H9 (cell line): ENCODE measurements at regions not wholly inside any gene's neighbourhood (a gene's known extent, or its start where the extent isn't known, plus 50 kb on each side); places are given as distances from the start of the nearest gene placed in this dataset.

ENCODE experiments used
- DNase-seq: peaks from one replicate; pipeline ENCODE4 v3.0.0-alpha.2; 2017
- H2AFZ ChIP-seq: one replicate; pipeline ENCODE4 v1.6.1; 2013; ENCODE audit warnings: mild to moderate bottlenecking, low read length, control low read depth, moderate library complexity
- H2AK5ac ChIP-seq: 2 replicates; pipeline ENCODE4 v1.6.1; 2013; ENCODE audit warnings: low read length, control low read depth, mixed read lengths; ENCODE audit not compliant: insufficient read length
- H2BK120ac ChIP-seq: one replicate; pipeline ENCODE4 v1.6.1; 2013; ENCODE audit warnings: low read depth, mild to moderate bottlenecking, low read length, control low read depth, inconsistent platforms; ENCODE audit not compliant: poor library complexity, severe bottlenecking
- H2BK12ac ChIP-seq: 2 replicates; pipeline ENCODE4 v1.6.1; 2013; ENCODE audit warnings: low read length, control low read depth, mixed read lengths, low read depth; ENCODE audit not compliant: insufficient read length
- H2BK15ac ChIP-seq: 2 replicates; pipeline ENCODE4 v1.6.1; 2013; ENCODE audit warnings: low read depth, low read length, control low read depth
- H2BK20ac ChIP-seq: one replicate; pipeline ENCODE4 v1.6.1; 2013; ENCODE audit warnings: low read depth, mild to moderate bottlenecking, low read length, control low read depth, inconsistent platforms; ENCODE audit not compliant: poor library complexity, severe bottlenecking
- H2BK5ac ChIP-seq: 2 replicates; pipeline ENCODE4 v1.6.1; 2013; ENCODE audit warnings: low read length, control low read depth, mixed read lengths; ENCODE audit not compliant: insufficient read length
- H3K14ac ChIP-seq: 2 replicates; pipeline ENCODE4 v1.6.1; 2013; ENCODE audit warnings: low read length, control low read depth; ENCODE audit not compliant: insufficient read depth
- H3K18ac ChIP-seq: 2 replicates; pipeline ENCODE4 v1.6.1; 2013; ENCODE audit warnings: low read depth, mild to moderate bottlenecking, mixed read lengths, low read length, control low read depth; ENCODE audit not compliant: insufficient read length
- H3K23ac ChIP-seq: 2 replicates; pipeline ENCODE4 v1.6.1; 2013; ENCODE audit warnings: low read length, control low read depth, mixed read lengths, low read depth; ENCODE audit not compliant: insufficient read length
- H3K23me2 ChIP-seq: 2 replicates; pipeline ENCODE4 v1.6.1; 2013; ENCODE audit warnings: low read depth, mild to moderate bottlenecking, mixed read lengths, low read length, control low read depth; ENCODE audit not compliant: insufficient read length, poor library complexity, severe bottlenecking
- H3K27ac ChIP-seq: 2 replicates; pipeline ENCODE4 v1.5.1; 2013; ENCODE audit warnings: low read length, control low read depth, mixed read lengths, low read depth; ENCODE audit not compliant: insufficient read length
- H3K27me3 ChIP-seq: 2 replicates; pipeline ENCODE4 v1.6.1; 2013; ENCODE audit warnings: low read length, control low read depth, inconsistent platforms; ENCODE audit not compliant: insufficient read depth
- H3K4ac ChIP-seq: 2 replicates; pipeline ENCODE4 v1.6.1; 2013; ENCODE audit warnings: low read depth, mild to moderate bottlenecking, control low read depth, inconsistent platforms, low read length, moderate library complexity
- H3K4me1 ChIP-seq: 2 replicates; pipeline ENCODE4 v1.6.1; 2013; ENCODE audit warnings: low read length, control low read depth, inconsistent platforms; ENCODE audit not compliant: insufficient read depth
- H3K4me2 ChIP-seq: 2 replicates; pipeline ENCODE4 v1.6.1; 2013; ENCODE audit warnings: low read length, control low read depth, mixed read lengths; ENCODE audit not compliant: insufficient read length, insufficient read depth
- H3K56ac ChIP-seq: 2 replicates; pipeline ENCODE4 v1.6.1; 2013; ENCODE audit warnings: low read depth, mild to moderate bottlenecking, mixed read lengths, low read length, control low read depth; ENCODE audit not compliant: insufficient read length
- H3K79me1 ChIP-seq: 2 replicates; pipeline ENCODE4 v1.6.1; 2013; ENCODE audit warnings: low read depth, mild to moderate bottlenecking, moderate library complexity, low read length, control low read depth, inconsistent platforms; ENCODE audit not compliant: insufficient read depth, poor library complexity, severe bottlenecking
- H3K79me2 ChIP-seq: 2 replicates; pipeline ENCODE4 v1.6.1; 2013; ENCODE audit warnings: low read length, control low read depth, inconsistent platforms; ENCODE audit not compliant: insufficient read depth
- H3K9ac ChIP-seq: 2 replicates; pipeline ENCODE4 v1.6.1; 2013; ENCODE audit warnings: low read length, control low read depth, mixed read lengths; ENCODE audit not compliant: insufficient read length; ENCODE audit errors: extremely low read depth
- H3K9me3 ChIP-seq: one replicate; pipeline ENCODE4 v1.6.1; 2013; ENCODE audit warnings: low read depth, low read length, inconsistent platforms; ENCODE audit not compliant: control insufficient read depth
- H3T11ph ChIP-seq: one replicate; pipeline ENCODE4 v1.6.1; 2013; ENCODE audit warnings: mild to moderate bottlenecking, low read length, control low read depth, inconsistent platforms
- H4K20me1 ChIP-seq: one replicate; pipeline ENCODE4 v1.6.1; 2013; ENCODE audit not compliant: control insufficient read depth, insufficient read length, insufficient read depth
- H4K5ac ChIP-seq: 2 replicates; pipeline ENCODE4 v1.6.1; 2013; ENCODE audit warnings: low read depth, mild to moderate bottlenecking, mixed read lengths, low read length, control low read depth; ENCODE audit not compliant: insufficient read length
- H4K8ac ChIP-seq: replicated peaks from 2 replicates; pipeline ENCODE4 v1.6.1; 2013; ENCODE audit warnings: low read length, control low read depth, mixed read lengths, low read depth; ENCODE audit not compliant: insufficient read length
- H4K91ac ChIP-seq: 2 replicates; pipeline ENCODE4 v1.6.1; 2013; ENCODE audit warnings: low read depth, mild to moderate bottlenecking, moderate library complexity, mixed read lengths, low read length, control low read depth; ENCODE audit not compliant: insufficient read length
- H3K27ac Mint-ChIP-seq, 3 experiments: 2 replicates in 2 of 3; 3 replicates in 1 of 3; pipeline ENCODE4 v1.8.0; 2020 to 2021; ENCODE audit warnings: mixed read lengths in 3 of 3, mild to moderate bottlenecking in 1 of 3, moderate library complexity in 1 of 3
- H3K27me3 Mint-ChIP-seq: 2 replicates; pipeline ENCODE4 v1.8.0; 2021; ENCODE audit warnings: low read depth, mild to moderate bottlenecking, moderate library complexity, mixed read lengths
- H3K36me3 Mint-ChIP-seq, 3 experiments: 2 replicates in 2 of 3; 3 replicates in 1 of 3; pipeline ENCODE4 v1.8.0; 2020 to 2021; ENCODE audit warnings: low read depth in 3 of 3, mixed read lengths in 3 of 3; ENCODE audit not compliant: insufficient read depth in 1 of 3
- H3K4me1 Mint-ChIP-seq, 2 experiments: 2 replicates each; pipeline ENCODE4 v1.8.0; 2020; ENCODE audit warnings: mixed read lengths in 2 of 2
- H3K4me3 Mint-ChIP-seq, 2 experiments: 2 replicates in 1 of 2; 3 replicates in 1 of 2; pipeline ENCODE4 v1.8.0; 2020 to 2021; ENCODE audit warnings: mild to moderate bottlenecking in 2 of 2, mixed read lengths in 2 of 2, moderate library complexity in 1 of 2
- H3K9me3 Mint-ChIP-seq, 2 experiments: 2 replicates in 1 of 2; 3 replicates in 1 of 2; pipeline ENCODE4 v1.8.0; 2020; ENCODE audit warnings: mild to moderate bottlenecking in 2 of 2, mixed read lengths in 2 of 2, moderate library complexity in 1 of 2
- WGBS: extraction: QIAGEN DNeasy Blood & Tissue Kit; methylation state at CpG from one replicate; pipeline ENCODE4 v1.1.7; 2013; ENCODE audit warnings: missing lambda C conversion rate, low lambda C conversion rate, mixed read lengths; ENCODE audit not compliant: insufficient read length; ENCODE audit errors: extremely low coverage; 5-methylcytosine and 5-hydroxymethylcytosine counted together
- TF ChIP-seq, protein P1 (sequence below): fragments of 200-600 bp; sonication (generic); conservative IDR thresholded peaks from 3 replicates; pipeline ENCODE4 v1.8.0; 2021; ENCODE audit warnings: antibody characterized with exemption, mild to moderate bottlenecking

DNA sequence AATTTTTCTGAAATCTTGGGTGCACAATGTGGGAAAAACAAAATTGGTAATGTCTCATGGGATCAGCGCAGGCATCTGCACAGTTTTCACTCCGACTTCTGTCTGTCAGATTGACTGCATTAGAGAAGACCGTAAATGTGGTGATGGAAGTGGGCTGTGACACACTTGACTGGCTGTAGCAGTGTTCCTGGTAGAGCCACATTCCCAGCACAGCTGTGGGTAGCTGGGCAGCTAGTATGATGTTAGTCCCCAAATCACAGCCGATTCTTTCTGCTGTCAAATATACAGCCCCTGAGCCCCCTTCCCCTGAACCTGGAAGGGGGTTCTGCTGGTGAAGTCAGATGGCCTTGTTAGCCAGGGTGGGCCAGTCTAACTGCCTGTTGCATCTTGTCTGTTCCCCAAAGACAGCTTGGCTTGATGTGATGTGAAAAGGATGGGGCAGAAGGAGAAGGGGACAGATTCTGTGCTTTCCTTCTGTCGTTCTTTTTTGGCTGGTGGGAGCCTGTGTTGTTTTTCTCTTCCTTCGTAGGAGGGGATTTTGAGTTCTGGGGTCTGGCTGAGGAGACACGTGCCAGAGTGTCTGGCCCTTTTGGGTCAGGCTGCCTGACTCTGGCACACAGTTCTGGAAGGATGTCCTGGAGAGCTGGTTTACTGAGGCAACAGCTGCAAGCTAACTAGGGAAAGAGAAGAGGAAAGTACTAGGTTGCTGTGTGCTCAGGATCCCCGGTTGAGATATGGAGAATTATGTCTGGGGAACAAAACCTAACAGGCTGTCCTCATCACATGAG is 66.4 kb upstream of the SPRY4 start:
- Histone ChIP-seq H3K27me3 (no peaks in the 10 kb centered on the region; the same call in 1 of the 2 replicates), H3K27ac (no peak overlapping the region), H3K18ac (no peak overlapping the region), H3K9ac (no peak overlapping the region), H2BK20ac (no peak overlapping the region), H3K79me1 (no peaks in the 10 kb centered on the region), H3K4me2 (no peak overlapping the region), H3K4ac (no peak overlapping the region), H4K8ac (no peak overlapping the region), H2BK120ac (no peak overlapping the region), H3K9me3 (no peaks in the 10 kb centered on the region), H2BK15ac (no peak overlapping the region), H4K5ac (no peak overlapping the region), H3K23me2 (no peaks in the 10 kb centered on the region), H4K20me1 (no peaks in the 10 kb centered on the region), H4K91ac (no peak overlapping the region), H2BK5ac (no peak overlapping the region), H3K23ac (no peak overlapping the region), H3K79me2 (no peaks in the 10 kb centered on the region), H2AFZ (no peak overlapping the region), H2AK5ac (no peak overlapping the region), H3K4me1 (peaks cover 11% of the 10 kb centered on the region; the same call in 1 of the 2 replicates), H3T11ph (no peak overlapping the region), H3K14ac (0 out of 2 replicates have a peak overlapping the region, but pooled peaks have one; percentile 18), H2BK12ac (no peak overlapping the region), H3K56ac (no peak overlapping the region)
- no peak for DNase-seq
- Mint-ChIP-seq H3K4me1 (peaks cover 34 to 43% of the 10 kb centered on the region in 2 experiments), H3K27me3 (no peaks in the 10 kb centered on the region; the same call in 1 of the 2 replicates), H3K4me3 (no peak overlapping the region; a peak in 1 of 5 replicates), H3K36me3 (peaks cover 9 to 18% (median 17%) of the 10 kb centered on the region in 3 experiments; a peak in 6 of 7 replicates), H3K27ac (peak overlapping the region; percentile 64 to 84 (median 67); a peak in 6 of 7 replicates), H3K9me3 (peaks cover 14% of the 10 kb centered on the region in 2 experiments)
- WGBS, result no CpG with 5 or more reads among the region's 8 CpGs
- TF ChIP-seq, protein P1, sequence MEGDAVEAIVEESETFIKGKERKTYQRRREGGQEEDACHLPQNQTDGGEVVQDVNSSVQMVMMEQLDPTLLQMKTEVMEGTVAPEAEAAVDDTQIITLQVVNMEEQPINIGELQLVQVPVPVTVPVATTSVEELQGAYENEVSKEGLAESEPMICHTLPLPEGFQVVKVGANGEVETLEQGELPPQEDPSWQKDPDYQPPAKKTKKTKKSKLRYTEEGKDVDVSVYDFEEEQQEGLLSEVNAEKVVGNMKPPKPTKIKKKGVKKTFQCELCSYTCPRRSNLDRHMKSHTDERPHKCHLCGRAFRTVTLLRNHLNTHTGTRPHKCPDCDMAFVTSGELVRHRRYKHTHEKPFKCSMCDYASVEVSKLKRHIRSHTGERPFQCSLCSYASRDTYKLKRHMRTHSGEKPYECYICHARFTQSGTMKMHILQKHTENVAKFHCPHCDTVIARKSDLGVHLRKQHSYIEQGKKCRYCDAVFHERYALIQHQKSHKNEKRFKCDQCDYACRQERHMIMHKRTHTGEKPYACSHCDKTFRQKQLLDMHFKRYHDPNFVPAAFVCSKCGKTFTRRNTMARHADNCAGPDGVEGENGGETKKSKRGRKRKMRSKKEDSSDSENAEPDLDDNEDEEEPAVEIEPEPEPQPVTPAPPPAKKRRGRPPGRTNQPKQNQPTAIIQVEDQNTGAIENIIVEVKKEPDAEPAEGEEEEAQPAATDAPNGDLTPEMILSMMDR, result no peak
